B cell (primary cell): ENCODE measurements at regions not wholly inside any gene's neighbourhood (a gene's known extent, or its start where the extent isn't known, plus 50 kb on each side); places are given as distances from the start of the nearest gene placed in this dataset.

ENCODE experiments used
- EZH2 ChIP-seq: IDR thresholded peaks from 2 replicates; pipeline ENCODE4 v1.6.1; 2012; ENCODE audit warnings: borderline replicate concordance, low read depth, mild to moderate bottlenecking, moderate library complexity, low read length; ENCODE audit not compliant: insufficient read depth, poor library complexity, severe bottlenecking
- TF ChIP-seq, protein P1 (sequence below): fragments of 200-600 bp; IDR thresholded peaks from one replicate; pipeline ENCODE4 v1.8.0; 2022; ENCODE audit warnings: antibody characterized with exemption, mild to moderate bottlenecking

DNA sequence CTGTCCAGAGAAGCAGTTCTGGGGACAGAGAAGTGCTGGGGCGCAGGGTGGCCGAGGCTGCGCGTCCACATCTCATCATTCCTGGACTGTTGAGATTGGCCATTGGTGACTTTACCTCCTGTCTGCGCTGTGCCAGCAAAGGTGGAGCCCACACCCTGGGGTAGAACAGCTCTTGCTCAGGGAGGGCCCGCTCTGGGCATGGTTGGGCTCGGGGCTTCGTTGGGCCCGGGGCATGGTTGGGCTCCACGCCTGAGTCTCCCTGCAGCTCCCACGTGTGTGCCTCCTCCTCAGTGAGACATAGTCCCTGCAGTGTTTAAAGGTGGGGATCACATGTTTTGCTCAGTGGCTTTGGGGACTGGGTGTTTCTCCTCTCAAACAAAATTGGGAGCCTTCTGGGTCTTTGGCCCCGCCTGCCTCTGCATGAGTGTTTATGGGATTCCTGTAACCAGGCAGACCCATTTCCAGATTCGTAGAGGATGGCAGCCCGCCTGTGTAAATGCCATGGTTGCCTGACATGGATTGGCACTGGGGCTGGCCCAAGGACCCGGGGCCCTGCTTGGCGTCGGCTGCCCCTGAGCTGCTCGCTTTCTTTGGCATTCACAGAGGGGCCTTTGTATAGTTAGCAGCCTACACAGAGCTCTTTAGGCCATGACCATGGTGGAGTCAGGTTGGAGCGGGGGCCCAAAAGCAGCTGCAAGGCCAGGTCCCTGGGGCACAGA is 104.6 kb downstream of the TLR5 start:
- TF ChIP-seq, protein P1, sequence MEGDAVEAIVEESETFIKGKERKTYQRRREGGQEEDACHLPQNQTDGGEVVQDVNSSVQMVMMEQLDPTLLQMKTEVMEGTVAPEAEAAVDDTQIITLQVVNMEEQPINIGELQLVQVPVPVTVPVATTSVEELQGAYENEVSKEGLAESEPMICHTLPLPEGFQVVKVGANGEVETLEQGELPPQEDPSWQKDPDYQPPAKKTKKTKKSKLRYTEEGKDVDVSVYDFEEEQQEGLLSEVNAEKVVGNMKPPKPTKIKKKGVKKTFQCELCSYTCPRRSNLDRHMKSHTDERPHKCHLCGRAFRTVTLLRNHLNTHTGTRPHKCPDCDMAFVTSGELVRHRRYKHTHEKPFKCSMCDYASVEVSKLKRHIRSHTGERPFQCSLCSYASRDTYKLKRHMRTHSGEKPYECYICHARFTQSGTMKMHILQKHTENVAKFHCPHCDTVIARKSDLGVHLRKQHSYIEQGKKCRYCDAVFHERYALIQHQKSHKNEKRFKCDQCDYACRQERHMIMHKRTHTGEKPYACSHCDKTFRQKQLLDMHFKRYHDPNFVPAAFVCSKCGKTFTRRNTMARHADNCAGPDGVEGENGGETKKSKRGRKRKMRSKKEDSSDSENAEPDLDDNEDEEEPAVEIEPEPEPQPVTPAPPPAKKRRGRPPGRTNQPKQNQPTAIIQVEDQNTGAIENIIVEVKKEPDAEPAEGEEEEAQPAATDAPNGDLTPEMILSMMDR: no peak
- TF ChIP-seq EZH2: no peak
